WTC11 (cell line): ENCODE measurements at regions not wholly inside any gene's neighbourhood (a gene's known extent, or its start where the extent isn't known, plus 50 kb on each side); places are given as distances from the start of the nearest gene placed in this dataset.

Source experiments
- ATAC-seq: fragments of 200-7000 bp; cut with Tn5 transposase; 2 replicates; pipeline ENCODE4 v1.10.0; 2021; ENCODE audit warnings: mild to moderate bottlenecking, moderate library complexity
- CTCF ChIA-PET: fragments of 300-600 bp; sonication (Branson Sonifier 250); formaldehyde crosslinking; loops from one replicate; lab custom pipeline; 2021; ENCODE audit warnings: antibody characterized with exemption; lab: Charles Lee
- POLR2A ChIA-PET: fragments of 350-600 bp; sonication (Branson Sonifier 250); formaldehyde crosslinking; loops from one replicate; lab custom pipeline; 2021; ENCODE audit warnings: antibody characterized with exemption; lab: Charles Lee
- DNase-seq: peaks from one replicate; pipeline ENCODE4 v3.0.0; 2021; ENCODE audit warnings: low spot score
- H3K27ac Mint-ChIP-seq: 2 replicates; pipeline ENCODE4 v1.8.0; 2021; ENCODE audit warnings: mixed read lengths
- H3K27me3 Mint-ChIP-seq: 2 replicates; pipeline ENCODE4 v1.8.0; 2021; ENCODE audit warnings: low read depth, mild to moderate bottlenecking, moderate library complexity, mixed read lengths
- H3K36me3 Mint-ChIP-seq: 2 replicates; pipeline ENCODE4 v1.8.0; 2021; ENCODE audit warnings: mixed read lengths
- H3K4me1 Mint-ChIP-seq: 2 replicates; pipeline ENCODE4 v1.8.0; 2022; ENCODE audit warnings: mixed read lengths
- H3K4me3 Mint-ChIP-seq: 2 replicates; pipeline ENCODE4 v1.8.0; 2021; ENCODE audit warnings: mild to moderate bottlenecking, moderate library complexity, mixed read lengths
- H3K9me3 Mint-ChIP-seq: 2 replicates; pipeline ENCODE4 v1.8.0; 2021; ENCODE audit warnings: mixed read lengths
- ATF1 ChIP-seq: sonication (generic); formaldehyde crosslinking; IDR thresholded peaks from 2 replicates; pipeline ENCODE4 v1.8.1; 2023; ENCODE audit warnings: mild to moderate bottlenecking, moderate library complexity, missing genetic modification reagents
- E2F5 ChIP-seq: sonication (generic); formaldehyde crosslinking; IDR thresholded peaks from 2 replicates; pipeline ENCODE4 v1.8.1; 2022; ENCODE audit warnings: mild to moderate bottlenecking, moderate library complexity, missing genetic modification reagents
- ELF4 ChIP-seq: sonication (generic); formaldehyde crosslinking; IDR thresholded peaks from 2 replicates; pipeline ENCODE4 v1.8.1; 2022; ENCODE audit warnings: low read depth, mild to moderate bottlenecking, moderate library complexity, missing genetic modification reagents
- ERG ChIP-seq: fragments of 250-450 bp; sonication (Bioruptor Pico); IDR thresholded peaks from 2 replicates; pipeline ENCODE4 v1.8.0; 2021; ENCODE audit warnings: mild to moderate bottlenecking
- GTF2I ChIP-seq: fragments of 250-450 bp; sonication (Bioruptor Pico); conservative IDR thresholded peaks from 2 replicates; pipeline ENCODE4 v1.4.0; 2021; ENCODE audit warnings: mild to moderate bottlenecking
- JAZF1 ChIP-seq: fragments of 250-450 bp; sonication (Bioruptor Pico); IDR thresholded peaks from 2 replicates; pipeline ENCODE4 v1.9.0; 2021; ENCODE audit warnings: moderate library complexity, mild to moderate bottlenecking, inconsistent platforms
- MXD4 ChIP-seq: fragments of 250-450 bp; sonication (Bioruptor Pico); IDR thresholded peaks from 2 replicates; pipeline ENCODE4 v1.8.0; 2021; ENCODE audit warnings: mild to moderate bottlenecking, moderate library complexity, borderline replicate concordance
- NR1H2 ChIP-seq: sonication (generic); formaldehyde crosslinking; IDR thresholded peaks from 2 replicates; pipeline ENCODE4 v1.9.0; 2021; ENCODE audit warnings: mild to moderate bottlenecking, moderate library complexity, missing genetic modification reagents
- RORB ChIP-seq: fragments of 250-450 bp; sonication (Bioruptor Pico); IDR thresholded peaks from 2 replicates; pipeline ENCODE4 v1.9.0; 2021; ENCODE audit warnings: mild to moderate bottlenecking
- SMAD3 ChIP-seq: sonication (generic); formaldehyde crosslinking; IDR thresholded peaks from 2 replicates; pipeline ENCODE4 v1.8.0; 2022; ENCODE audit warnings: missing genetic modification reagents, mild to moderate bottlenecking, borderline replicate concordance
- TCF7 ChIP-seq: sonication (generic); formaldehyde crosslinking; IDR thresholded peaks from 2 replicates; pipeline ENCODE4 v1.8.0; 2022; ENCODE audit warnings: mild to moderate bottlenecking, low read depth, missing genetic modification reagents, moderate library complexity
- TEAD1 ChIP-seq: sonication (generic); formaldehyde crosslinking; IDR thresholded peaks from 2 replicates; pipeline ENCODE4 v1.8.0; 2022; ENCODE audit warnings: mild to moderate bottlenecking, missing genetic modification reagents
- TP53 ChIP-seq: sonication (generic); formaldehyde crosslinking; IDR thresholded peaks from 2 replicates; pipeline ENCODE4 v1.8.1; 2023; ENCODE audit warnings: mild to moderate bottlenecking, missing genetic modification reagents
- USF1 ChIP-seq: sonication (generic); formaldehyde crosslinking; IDR thresholded peaks from 2 replicates; pipeline ENCODE4 v1.8.0; 2022; ENCODE audit warnings: mild to moderate bottlenecking, missing genetic modification reagents
- ZNF396 ChIP-seq: fragments of 250-450 bp; sonication (Bioruptor Pico); IDR thresholded peaks from 2 replicates; pipeline ENCODE4 v1.8.0; 2021; ENCODE audit warnings: mild to moderate bottlenecking, moderate library complexity, borderline replicate concordance
- ZNF416 ChIP-seq: fragments of 250-450 bp; sonication (Bioruptor Pico); IDR thresholded peaks from 2 replicates; pipeline ENCODE4 v1.9.0; 2021; ENCODE audit warnings: mild to moderate bottlenecking, inconsistent platforms
- TF ChIP-seq, protein P1 (sequence below): fragments of 250-450 bp; sonication (Bioruptor Pico); IDR thresholded peaks from 2 replicates; pipeline ENCODE4 v2.1.2; 2022; ENCODE audit warnings: mild to moderate bottlenecking, moderate library complexity
- TF ChIP-seq, protein P2 (sequence below): sonication (generic); formaldehyde crosslinking; IDR thresholded peaks from 2 replicates; pipeline ENCODE4 v1.8.0; 2023; ENCODE audit warnings: missing genetic modification reagents
- TF ChIP-seq, protein P3 (sequence below): sonication (generic); formaldehyde crosslinking; IDR thresholded peaks from 2 replicates; pipeline ENCODE4 v1.8.1; 2022; ENCODE audit warnings: low read depth, mild to moderate bottlenecking, moderate library complexity, missing genetic modification reagents, borderline replicate concordance

GRCh38 chr1:198846556-198846955 is 207.7 kb downstream of the PTPRC start:
- peaks cover 3% of the 10 kb centered on the region; the same call in 1 of the 2 replicates for H3K9me3 Mint-ChIP-seq

GRCh38 chr1:198848206-198848605 is 209.4 kb downstream of the PTPRC start:
- ChIA-PET CTCF (no interaction called here), POLR2A (no interaction called here)
- Mint-ChIP-seq H3K4me3 (no peak overlapping the region), H3K27me3 (no peaks in the 10 kb centered on the region), H3K4me1 (no peaks in the 10 kb centered on the region), H3K9me3 (peaks cover 3% of the 10 kb centered on the region; the same call in 1 of the 2 replicates), H3K36me3 (no peaks in the 10 kb centered on the region), H3K27ac (no peak overlapping the region)
- ATAC-seq (no peak), DNase-seq (no peak)
- TF ChIP-seq TP53 (CRISPR knock-in tag) (no peak), SMAD3 (CRISPR knock-in tag) (no peak), JAZF1 (CRISPR knock-in tag) (no peak), ELF4 (CRISPR knock-in tag) (no peak), NR1H2 (CRISPR knock-in tag) (no peak), ERG (CRISPR knock-in tag) (no peak), TEAD1 (CRISPR knock-in tag) (no peak), MXD4 (CRISPR knock-in tag) (no peak), ZNF396 (CRISPR knock-in tag) (no peak), ATF1 (CRISPR knock-in tag) (no peak), GTF2I (no peak)
- TF ChIP-seq, protein P1, sequence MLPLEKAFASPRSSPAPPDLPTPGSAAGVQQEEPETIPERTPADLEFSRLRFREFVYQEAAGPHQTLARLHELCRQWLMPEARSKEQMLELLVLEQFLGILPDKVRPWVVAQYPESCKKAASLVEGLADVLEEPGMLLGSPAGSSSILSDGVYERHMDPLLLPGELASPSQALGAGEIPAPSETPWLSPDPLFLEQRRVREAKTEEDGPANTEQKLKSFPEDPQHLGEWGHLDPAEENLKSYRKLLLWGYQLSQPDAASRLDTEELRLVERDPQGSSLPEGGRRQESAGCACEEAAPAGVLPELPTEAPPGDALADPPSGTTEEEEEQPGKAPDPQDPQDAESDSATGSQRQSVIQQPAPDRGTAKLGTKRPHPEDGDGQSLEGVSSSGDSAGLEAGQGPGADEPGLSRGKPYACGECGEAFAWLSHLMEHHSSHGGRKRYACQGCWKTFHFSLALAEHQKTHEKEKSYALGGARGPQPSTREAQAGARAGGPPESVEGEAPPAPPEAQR: no peak
- TF ChIP-seq, protein P2, sequence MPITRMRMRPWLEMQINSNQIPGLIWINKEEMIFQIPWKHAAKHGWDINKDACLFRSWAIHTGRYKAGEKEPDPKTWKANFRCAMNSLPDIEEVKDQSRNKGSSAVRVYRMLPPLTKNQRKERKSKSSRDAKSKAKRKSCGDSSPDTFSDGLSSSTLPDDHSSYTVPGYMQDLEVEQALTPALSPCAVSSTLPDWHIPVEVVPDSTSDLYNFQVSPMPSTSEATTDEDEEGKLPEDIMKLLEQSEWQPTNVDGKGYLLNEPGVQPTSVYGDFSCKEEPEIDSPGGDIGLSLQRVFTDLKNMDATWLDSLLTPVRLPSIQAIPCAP (CRISPR knock-in tag): no peak

More at GRCh38 chr1:198846556-198846955, 207.7 kb downstream of the PTPRC start:
- Mint-ChIP-seq H3K27me3 (no peaks in the 10 kb centered on the region), H3K36me3 (no peaks in the 10 kb centered on the region), H3K4me1 (no peaks in the 10 kb centered on the region), H3K4me3 (no peak overlapping the region), H3K27ac (no peak overlapping the region; the same call in 1 of the 2 replicates)
- ChIA-PET POLR2A (no interaction called here), CTCF (no interaction called here)
- DNase-seq (no peak), ATAC-seq (no peak)
- no peak for TF ChIP-seq ZNF416 (CRISPR knock-in tag)
- TF ChIP-seq, protein P3, sequence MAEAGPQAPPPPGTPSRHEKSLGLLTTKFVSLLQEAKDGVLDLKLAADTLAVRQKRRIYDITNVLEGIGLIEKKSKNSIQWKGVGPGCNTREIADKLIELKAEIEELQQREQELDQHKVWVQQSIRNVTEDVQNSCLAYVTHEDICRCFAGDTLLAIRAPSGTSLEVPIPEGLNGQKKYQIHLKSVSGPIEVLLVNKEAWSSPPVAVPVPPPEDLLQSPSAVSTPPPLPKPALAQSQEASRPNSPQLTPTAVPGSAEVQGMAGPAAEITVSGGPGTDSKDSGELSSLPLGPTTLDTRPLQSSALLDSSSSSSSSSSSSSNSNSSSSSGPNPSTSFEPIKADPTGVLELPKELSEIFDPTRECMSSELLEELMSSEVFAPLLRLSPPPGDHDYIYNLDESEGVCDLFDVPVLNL (CRISPR knock-in tag): no peak
- no peak for TF ChIP-seq USF1 (CRISPR knock-in tag)
- TF ChIP-seq E2F5 (CRISPR knock-in tag): no peak
- TF ChIP-seq RORB (CRISPR knock-in tag): no peak
- no peak for TF ChIP-seq TCF7 (CRISPR knock-in tag)
- TF ChIP-seq NR1H2 (CRISPR knock-in tag): no peak
